ENCODE measurements at regions not wholly inside any gene's neighbourhood (a gene's known extent, or its start where the extent isn't known, plus 50 kb on each side); places are given as distances from the start of the nearest gene placed in this dataset.
"Not testable (repeated sequence)": the region's sequence is repeated elsewhere in the genome, so short reads cannot be mapped to it uniquely, and the experiment has no call there.

DNA sequence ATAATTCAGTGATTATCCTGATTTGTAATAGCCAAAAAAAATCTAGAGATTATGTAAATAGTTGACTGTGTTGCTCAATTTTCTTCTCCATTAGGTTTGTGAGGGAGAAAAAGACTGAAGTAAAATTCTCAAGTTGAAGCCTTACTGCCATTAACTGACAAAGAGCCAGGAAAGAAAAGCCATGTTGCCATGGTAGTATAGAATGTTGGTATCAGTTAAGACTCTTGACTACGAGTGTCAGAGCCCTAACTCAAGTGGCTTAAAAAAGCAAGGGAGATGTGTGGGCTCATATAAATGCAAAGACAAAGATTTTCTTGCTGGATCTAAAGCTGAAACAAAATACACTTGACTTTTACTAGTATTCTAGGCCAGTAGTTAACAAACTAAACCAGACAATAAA lies 571.7 kb downstream of the KCTD16 start:
- intact Hi-C loops (cut with DNase I, micrococcal nuclease): no loop called here
- no peak for DNase-seq
- ATAC-seq: no peak

DNA sequence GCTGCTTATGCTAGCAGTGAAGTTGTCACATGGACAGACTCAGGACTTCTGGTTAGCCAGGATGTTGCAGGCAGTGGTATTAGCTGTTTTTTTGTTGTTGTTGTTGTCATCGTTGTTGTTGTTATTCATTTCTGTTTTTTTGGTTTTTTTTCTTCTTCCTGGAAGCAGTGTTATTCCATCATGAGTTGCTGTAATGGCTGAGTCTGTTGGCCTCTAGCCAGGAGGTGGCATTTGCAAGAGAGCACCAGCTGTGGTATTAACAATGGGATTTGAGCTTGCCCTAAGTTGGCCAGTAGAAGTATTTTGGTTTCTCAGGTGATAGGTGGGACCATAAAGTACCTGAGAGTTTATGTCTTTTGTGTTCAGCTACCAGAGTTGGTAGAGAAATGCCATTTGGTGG lies 561.1 kb downstream of the KCTD16 start:
- ATAC-seq (no peak), DNase-seq (no peak)
- intact Hi-C loops (cut with DNase I, micrococcal nuclease): no loop called here

DNA sequence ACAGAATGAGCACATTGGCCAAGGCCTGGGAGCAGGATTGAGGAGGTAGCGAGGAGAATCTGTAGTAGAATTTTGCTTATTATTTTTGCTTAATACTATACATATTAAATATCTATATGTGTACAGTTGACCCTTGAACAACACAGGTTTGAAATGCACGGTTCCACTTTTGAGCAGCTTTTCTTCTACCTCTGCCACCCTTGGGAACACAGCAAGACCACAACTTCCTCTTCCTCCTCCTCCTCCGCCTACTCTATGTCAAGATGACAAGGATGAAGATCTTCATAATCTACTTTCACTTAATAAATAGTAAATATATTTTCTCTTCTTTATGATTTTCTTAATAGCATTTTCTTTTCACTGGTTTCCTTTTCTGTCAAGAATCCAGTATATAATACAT lies 541.4 kb downstream of the KCTD16 start:
- intact Hi-C loops (cut with DNase I, micrococcal nuclease): no loop called here
- no peak for ATAC-seq
- no peak for DNase-seq

DNA sequence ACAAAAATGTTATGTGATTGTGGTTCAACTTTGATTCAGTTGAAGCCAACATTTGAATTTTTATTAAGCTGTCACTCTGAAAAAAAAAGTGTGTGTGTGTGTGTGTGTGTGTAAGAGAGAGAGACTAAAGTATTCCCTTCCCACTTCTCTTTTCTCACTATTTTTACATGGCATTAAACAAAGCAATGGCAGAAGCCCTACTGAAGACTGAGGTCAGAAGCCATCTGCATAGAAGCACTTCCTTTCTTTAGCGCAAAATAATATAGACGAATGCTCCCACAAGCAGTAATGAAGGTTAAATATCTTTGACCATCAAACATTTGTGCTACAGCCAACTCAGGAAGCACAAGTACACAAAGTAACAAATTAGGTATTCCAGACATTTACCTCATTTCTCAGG lies 540.5 kb downstream of the KCTD16 start:
- ATAC-seq: no peak
- intact Hi-C loops (cut with DNase I, micrococcal nuclease): no loop called here
- no peak for DNase-seq

DNA sequence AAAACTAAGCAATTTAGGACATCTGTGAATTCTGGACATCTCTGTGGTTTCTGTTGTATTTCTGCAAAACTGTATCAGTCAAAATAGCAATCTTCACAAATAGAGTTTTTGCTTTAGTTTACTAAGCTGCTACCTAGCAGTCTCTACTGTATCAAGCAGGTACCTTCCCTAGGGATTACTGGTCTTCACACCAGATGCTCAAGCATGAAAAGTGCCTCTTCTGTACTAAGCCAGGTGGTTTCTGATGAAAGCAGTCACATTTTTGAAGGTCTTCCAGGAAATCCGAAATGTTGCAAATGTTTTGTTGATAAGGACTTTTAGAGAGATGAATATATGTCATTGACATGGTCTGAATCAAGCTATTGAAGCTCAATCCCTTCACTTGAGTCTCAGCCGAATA lies 540.0 kb downstream of the KCTD16 start:
- intact Hi-C loops (cut with DNase I, micrococcal nuclease): no loop called here
- ATAC-seq: no peak
- DNase-seq: no peak

DNA sequence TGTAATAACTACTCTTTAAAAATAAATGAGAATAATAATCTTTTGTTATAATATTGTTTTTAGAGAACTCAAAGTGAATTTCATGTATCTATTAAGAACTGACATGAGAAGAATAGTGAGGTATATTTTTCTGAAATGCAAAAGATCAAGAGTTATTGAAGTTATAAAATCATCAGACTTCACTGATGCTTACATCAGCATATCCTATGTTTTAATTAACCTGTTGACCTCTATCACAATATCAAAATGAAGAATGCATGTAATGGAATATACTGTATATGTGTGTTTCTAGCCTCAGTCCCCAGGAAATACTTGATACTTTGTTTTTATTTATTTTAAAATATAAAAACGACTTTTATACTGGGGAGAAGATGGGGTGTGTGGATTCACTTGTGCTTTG lies 533.1 kb downstream of the KCTD16 start:
- ATAC-seq (no peak), DNase-seq (no peak)
- intact Hi-C loops (cut with DNase I, micrococcal nuclease): no loop called here

DNA sequence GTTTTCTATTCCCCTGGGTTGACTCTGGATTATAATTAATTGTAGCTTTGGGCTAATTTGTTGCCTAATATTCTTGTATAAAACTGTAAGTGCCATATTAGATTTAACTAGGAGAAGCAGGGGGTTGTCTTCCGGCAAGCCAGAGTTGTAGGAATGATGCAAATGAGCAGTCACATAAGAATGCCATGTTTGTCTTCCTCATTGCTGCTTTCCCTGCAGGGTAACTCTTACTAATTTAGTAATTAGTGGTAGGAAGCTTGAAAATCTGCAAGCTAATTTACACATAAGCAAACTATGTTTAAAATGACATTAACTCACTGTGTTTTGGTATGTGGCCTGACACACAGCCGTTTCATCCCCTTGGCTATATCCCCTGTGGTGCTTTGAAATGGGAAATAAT lies 527.8 kb downstream of the KCTD16 start:
- DNase-seq (no peak), ATAC-seq (no peak)
- intact Hi-C loops (cut with DNase I, micrococcal nuclease): no loop called here

DNA sequence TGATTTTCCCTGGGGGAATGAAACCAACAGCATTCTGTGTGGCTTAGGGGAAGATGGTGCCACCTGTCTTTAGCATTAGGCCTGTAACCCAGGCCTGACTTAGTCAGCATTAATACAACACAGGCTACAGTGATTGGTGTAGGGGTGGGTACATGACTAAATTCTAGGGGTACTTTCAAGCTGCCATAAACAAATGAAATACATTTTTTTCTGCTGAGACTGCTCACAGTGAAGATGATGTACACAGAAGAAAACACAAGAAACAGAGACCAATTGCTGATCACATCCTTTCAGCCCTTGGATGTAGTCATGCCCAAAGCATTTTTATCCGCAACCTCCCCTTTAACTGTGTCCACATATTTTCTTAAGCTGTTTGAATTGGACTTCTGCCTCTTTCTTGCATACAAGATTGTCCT lies 527.2 kb downstream of the KCTD16 start:
- DNase-seq (no peak), ATAC-seq (no peak)
- intact Hi-C loops (cut with DNase I, micrococcal nuclease): no loop called here

DNA sequence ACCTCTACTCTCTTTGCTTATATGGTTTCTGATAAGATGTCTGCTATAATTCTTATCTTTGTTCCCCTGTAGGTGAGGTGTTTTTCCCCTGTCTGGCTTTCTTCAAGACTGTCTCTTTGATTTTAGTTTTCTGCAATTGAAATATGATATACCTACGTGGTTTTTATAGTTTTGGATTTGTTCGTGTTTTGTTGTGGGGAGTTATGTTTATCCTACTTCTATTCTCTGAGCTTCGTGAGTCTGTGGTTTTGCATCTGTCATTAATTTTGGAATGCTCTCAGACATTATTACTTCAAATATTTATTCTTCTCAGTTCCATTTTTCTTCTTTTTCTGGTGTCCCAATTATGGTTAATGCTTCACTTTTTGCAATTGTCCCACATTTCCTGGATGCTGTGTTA lies 521.3 kb downstream of the KCTD16 start:
- intact Hi-C loops (cut with DNase I, micrococcal nuclease): no loop called here
- ATAC-seq (no peak), DNase-seq (no peak)

DNA sequence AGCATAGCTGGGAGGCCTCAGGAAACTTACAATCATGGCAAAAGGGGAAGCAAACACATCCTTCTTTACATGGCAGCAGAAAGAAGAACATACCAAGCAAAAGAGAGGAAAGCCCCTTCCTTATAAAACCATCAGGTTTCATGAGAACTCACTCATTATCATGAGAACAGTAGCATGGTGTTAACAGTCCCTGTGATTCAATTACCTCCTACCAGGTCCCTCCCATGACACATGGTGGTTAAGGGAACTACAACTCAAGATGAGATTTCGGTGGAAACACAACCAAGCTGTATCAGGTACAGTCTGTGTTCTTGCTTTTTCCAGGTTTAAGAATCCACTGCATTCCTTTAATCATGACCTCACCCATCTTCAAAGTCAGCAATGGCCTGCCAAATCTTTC lies 514.2 kb downstream of the KCTD16 start:
- DNase-seq (no peak), ATAC-seq (no peak)
- intact Hi-C loops (cut with DNase I, micrococcal nuclease): no loop called here

DNA sequence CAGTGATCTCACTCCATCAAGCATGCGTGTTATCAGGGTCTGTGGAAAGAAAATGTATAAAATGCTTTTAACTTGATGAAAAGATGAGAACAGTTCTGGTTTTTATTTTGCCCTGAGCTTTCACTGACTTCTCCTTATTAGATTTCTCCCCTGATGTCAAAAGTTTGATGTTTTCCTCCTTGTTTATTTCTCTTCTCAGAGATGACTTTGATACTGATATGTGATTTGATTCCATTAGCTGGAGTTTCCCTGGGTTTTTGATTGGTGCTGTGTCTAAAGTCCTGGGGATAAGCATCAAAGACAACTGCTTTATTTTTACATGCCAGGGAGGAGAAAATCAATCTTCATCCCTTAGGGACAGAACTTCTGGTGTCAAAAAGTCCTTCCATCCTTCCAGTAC lies 510.0 kb downstream of the KCTD16 start:
- intact Hi-C loops (cut with DNase I, micrococcal nuclease): no loop called here
- DNase-seq: no peak
- ATAC-seq: no peak

DNA sequence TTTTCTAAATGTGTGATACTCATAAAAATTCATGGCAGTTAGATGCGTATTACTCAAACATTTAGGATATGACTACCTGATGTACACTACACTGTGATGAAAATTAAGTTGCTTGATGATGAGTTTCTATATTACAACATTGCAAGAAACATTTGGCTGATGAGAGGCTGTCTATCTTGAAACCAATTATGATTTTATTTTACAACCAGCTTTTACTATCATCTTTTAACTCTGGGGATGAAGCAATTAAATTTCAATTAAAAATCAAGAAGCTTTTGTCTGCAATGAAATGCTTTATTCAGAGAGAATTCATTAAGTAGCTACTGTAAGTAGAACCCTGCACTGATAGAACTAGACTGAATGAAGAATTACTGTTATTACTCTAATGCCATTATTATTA lies 500.4 kb downstream of the KCTD16 start:
- no peak for DNase-seq
- ATAC-seq: no peak
- intact Hi-C loops (cut with DNase I, micrococcal nuclease): no loop called here

DNA sequence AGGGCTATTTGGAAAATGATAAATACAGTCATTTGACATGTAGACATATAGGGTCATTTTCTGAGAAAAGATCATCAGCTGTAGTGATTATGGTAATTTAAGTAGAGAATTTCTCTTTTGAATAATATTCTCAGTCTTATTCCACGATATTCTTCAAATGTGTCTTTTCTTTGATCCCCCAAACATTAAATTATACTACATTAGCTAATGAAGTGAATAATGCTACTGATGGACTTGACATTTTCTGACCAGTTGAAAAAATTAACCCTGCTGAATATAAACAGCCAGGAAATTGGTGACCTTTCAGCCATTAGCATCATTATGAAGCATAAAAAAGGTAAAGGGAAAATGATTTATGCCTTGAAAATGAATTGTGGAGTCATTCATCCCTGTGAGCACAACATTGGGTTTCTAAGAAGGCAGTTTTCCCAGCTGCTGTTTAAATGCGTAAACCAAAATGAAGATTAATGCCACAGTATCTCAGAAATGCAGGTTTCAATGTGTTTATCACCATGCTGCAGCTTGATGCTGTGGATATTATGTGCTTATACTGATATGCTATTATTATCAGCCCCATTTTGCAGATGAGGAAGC lies 489.1 kb downstream of the KCTD16 start:
- intact Hi-C loops (cut with DNase I, micrococcal nuclease): no loop called here
- DNase-seq: no peak
- no peak for ATAC-seq

DNA sequence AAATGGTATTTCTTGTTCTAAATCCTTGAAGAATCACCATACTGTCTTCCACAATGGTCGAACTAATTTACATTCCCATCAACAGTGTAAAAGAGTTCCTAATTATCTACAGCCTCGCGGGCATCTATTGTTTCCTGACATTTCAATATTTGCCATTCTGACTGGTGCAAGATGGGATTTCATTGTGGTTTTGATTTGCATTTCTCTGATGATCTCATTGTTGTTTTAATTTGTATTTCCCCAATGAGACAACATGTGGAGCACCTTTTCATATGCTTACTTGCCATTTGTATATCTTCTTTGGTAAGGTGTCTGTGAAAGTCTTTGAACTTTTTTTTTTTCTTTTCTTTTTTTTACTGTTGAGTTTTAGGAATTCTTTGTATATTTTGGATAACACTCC lies 473.6 kb downstream of the KCTD16 start:
- DNase-seq: no peak
- ATAC-seq: no peak
- intact Hi-C loops (cut with DNase I, micrococcal nuclease): no loop called here

DNA sequence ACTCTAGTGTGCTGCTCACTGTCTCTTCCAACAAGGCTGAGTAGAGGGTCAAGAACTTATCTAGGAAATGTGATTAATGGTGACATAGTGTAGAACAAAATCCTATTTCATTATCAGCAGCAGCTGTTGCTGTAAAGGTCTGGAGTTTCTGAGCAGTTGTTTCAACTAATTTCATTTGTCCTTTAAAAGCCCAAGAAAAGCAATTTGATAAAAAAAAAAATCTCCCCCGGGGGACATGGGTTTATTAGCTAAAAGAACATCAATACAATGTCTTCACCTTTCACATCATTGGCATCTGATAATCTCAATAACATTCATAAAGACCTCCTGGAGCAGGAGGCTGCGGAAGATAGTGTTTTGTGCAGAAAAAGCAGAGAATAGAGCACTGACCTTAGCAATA lies 468.1 kb downstream of the KCTD16 start:
- no peak for ATAC-seq
- no peak for DNase-seq
- intact Hi-C loops (cut with DNase I, micrococcal nuclease): no loop called here

DNA sequence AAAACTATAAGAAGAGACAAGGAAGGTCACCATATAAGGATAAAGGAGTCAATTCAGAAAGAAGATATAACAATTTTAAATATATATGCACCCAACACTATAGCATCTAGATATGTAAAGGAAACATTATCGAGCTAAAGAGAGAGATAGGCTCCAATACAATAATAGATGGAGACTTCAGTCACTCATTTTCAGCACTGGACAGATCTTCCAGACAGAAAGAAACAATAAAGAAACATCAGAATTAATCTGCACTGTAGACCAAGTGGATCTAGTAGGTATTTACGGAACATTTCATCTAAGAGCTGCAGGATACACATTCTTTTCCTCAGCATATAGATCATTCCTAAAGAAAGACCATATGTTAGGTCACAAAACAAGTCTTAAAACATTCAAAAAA lies 463.5 kb downstream of the KCTD16 start:
- no peak for ATAC-seq
- intact Hi-C loops (cut with DNase I, micrococcal nuclease): no loop called here
- DNase-seq: no peak

DNA sequence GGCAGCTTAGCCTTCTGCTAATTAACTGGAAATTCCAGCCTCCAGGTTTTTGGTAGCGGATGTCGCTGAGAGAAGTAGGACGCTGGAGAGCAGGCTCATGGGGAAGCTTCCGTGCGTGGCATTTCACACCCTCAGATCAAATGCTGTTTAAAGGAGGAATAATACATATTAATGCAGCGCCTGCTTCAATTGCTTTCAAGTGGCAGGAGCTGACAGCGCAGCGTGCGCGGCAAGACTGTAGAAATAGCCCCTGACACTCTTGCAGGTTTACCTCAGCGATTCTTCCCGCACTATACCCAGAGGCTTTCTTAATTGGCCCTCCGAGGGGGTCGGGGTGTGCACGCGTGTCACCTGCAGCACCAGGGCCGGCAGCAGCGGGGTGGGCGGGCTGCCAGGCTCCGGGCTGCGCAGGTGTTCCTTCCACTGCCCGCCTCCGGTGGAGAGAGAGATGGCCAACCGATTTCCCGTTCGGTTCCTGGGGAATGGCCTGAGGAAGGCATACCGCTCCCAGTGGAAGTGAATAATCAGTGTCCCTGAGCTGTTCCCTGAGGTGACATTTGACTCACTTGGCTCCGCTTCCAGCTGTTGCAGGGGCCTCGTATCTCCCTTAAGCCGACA lies 427.9 kb downstream of the KCTD16 start:
- DNase-seq: peak in 1 of 2 donors; percentile 22
- intact Hi-C loops (cut with DNase I, micrococcal nuclease): no loop called here
- ATAC-seq: peak; percentile 72

DNA sequence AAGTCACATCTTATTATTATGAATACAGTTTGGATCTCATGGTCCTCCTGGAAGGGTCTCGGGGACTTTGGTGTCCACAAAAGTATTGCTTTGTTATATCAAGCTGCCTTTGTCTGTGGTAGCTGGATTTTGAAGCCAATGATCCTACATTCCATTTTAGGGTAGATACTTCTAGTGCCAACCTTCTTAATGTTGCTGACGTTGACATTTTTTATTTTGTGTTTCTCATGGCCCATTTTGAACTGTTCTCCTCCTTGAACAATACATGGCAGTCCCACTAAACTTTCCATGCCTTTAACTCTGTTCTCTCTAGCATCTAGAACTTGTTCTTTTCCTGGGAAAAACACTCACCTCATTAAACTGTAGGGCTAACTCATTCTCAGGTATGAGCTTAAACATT lies 425.8 kb downstream of the KCTD16 start:
- DNase-seq: no peak
- intact Hi-C loops (cut with DNase I, micrococcal nuclease): no loop called here
- ATAC-seq: no peak

DNA sequence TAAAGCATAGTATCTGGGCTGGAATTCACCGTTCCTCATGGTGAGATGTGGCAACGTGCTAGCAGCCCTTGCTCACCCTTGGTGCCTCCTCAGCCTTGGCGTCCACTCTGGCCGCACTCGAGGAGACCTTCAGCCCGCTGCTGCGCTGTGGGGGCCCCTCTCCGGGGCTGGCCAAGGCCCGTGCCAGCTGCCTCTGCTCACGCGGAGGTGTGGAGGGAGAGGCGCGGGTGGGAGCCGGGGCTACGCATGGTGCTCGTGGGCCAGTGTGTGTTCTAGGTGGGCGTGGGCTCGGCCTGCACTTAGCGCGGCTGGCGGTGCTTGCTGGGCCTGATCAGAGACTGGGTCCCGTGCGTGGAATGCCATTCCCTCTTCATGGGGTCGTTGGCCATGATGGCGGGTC lies 424.2 kb downstream of the KCTD16 start:
- ATAC-seq: no peak

DNA sequence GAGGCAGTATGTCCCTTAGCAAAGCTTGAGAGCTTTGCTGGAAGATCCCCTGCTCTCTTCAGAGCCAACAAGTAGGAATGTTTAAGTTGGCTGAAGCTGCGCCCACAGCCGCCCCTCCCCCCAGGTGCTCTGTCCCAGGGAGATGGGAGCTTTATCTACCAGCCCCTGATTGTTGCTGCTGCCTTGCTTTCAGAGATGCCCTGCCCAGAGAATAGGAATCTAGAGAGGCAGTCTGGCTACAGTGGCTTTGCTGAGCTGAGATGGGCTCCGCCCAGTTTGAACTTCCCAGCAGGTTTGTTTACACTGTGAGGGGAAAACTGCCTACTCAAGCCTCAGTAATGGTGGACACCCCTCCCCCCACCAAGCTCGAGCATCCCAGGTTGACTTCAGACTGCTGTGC lies 423.6 kb downstream of the KCTD16 start:
- DNase-seq; ATAC-seq; intact Hi-C loops (cut with DNase I, micrococcal nuclease): not testable (repeated sequence)

More for the DNA sequence above, 424.2 kb downstream of the KCTD16 start:
- DNase-seq: no peak
- intact Hi-C loops (cut with DNase I, micrococcal nuclease): no loop called here

DNA sequence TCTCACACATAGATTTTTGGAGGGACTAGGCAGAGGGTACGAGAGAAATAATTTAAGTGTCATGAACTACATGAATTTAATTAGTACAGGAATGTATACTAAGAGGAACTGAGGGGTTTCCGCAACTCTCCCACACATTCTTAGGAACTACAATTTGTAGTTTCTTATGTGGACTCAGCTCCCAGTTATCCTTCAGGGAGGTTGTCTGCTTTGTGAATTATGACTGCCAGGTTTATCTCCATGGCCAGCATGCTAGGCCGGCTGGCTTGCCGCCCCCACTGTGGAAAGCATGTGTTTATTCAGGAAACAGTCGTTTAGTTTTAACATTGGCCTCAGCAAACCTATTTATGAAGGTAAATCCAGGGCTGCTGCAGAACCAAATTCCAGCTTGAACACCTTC lies 415.0 kb downstream of the KCTD16 start:
- no peak for DNase-seq
- no peak for ATAC-seq
- intact Hi-C loops (cut with DNase I, micrococcal nuclease): no loop called here
